HUES48 (cell line): ENCODE measurements at regions not wholly inside any gene's neighbourhood (a gene's known extent, or its start where the extent isn't known, plus 50 kb on each side); places are given as distances from the start of the nearest gene placed in this dataset.

Experiments used
- H3K27ac ChIP-seq: one replicate; pipeline ENCODE4 v1.7.0; 2013; ENCODE audit warnings: low read depth, low read length, inconsistent platforms
- H3K27me3 ChIP-seq: 2 replicates; pipeline ENCODE4 v1.6.1; 2013; ENCODE audit warnings: mild to moderate bottlenecking, low read length; ENCODE audit not compliant: control insufficient read depth, insufficient read depth
- H3K36me3 ChIP-seq: 2 replicates; pipeline ENCODE4 v1.6.1; 2013; ENCODE audit warnings: low read length; ENCODE audit not compliant: control insufficient read depth, insufficient read depth
- H3K4me1 ChIP-seq: 2 replicates; pipeline ENCODE4 v1.6.1; 2013; ENCODE audit warnings: mild to moderate bottlenecking, low read length; ENCODE audit not compliant: control insufficient read depth, insufficient read depth
- H3K4me3 ChIP-seq: 2 replicates; pipeline ENCODE4 v1.5.1; 2013; ENCODE audit warnings: mild to moderate bottlenecking, low read depth, low read length
- H3K9ac ChIP-seq: 2 replicates; pipeline ENCODE4 v1.6.1; 2013; ENCODE audit warnings: mild to moderate bottlenecking, low read depth, low read length, moderate library complexity
- H3K9me3 ChIP-seq: 2 replicates; pipeline ENCODE4 v1.6.1; 2013; ENCODE audit warnings: low read length; ENCODE audit not compliant: control insufficient read depth, insufficient read depth

GRCh38 chr4:136443006-136443405 lies 1089.3 kb downstream of the PCDH18 start:
- no peaks in the 10 kb centered on the region for H3K9me3 ChIP-seq
- H3K36me3 ChIP-seq = no peaks in the 10 kb centered on the region
- H3K4me1 ChIP-seq = no peaks in the 10 kb centered on the region
- H3K27me3 ChIP-seq = no peaks in the 10 kb centered on the region
- no peak overlapping the region for H3K4me3 ChIP-seq
- H3K9ac ChIP-seq = no peak overlapping the region
- no peak overlapping the region for H3K27ac ChIP-seq

DNA sequence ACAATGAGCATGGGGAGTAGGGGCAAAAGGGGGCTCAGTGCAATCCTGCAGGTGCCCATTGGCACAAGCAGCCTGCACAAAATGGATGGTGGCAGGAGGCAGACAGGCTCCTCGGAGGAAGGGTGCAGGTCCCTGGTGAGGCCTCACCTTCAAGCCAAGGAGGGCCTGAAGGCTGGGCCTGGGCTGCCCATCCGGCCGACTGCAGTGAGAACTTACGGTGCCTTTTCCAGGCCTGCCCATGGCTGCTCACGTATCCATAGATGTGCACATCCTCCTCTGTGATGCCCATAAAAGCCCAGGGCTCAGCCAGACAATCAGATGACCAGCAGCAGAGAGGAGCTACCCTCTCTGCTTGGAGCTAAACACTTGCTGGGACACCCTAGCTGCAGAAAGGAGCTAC lies 1089.8 kb downstream of the PCDH18 start:
- Histone ChIP-seq H3K9ac (no peak overlapping the region), H3K36me3 (no peaks in the 10 kb centered on the region), H3K27ac (no peak overlapping the region), H3K4me1 (no peaks in the 10 kb centered on the region), H3K4me3 (no peak overlapping the region), H3K9me3 (no peaks in the 10 kb centered on the region), H3K27me3 (no peaks in the 10 kb centered on the region)

DNA sequence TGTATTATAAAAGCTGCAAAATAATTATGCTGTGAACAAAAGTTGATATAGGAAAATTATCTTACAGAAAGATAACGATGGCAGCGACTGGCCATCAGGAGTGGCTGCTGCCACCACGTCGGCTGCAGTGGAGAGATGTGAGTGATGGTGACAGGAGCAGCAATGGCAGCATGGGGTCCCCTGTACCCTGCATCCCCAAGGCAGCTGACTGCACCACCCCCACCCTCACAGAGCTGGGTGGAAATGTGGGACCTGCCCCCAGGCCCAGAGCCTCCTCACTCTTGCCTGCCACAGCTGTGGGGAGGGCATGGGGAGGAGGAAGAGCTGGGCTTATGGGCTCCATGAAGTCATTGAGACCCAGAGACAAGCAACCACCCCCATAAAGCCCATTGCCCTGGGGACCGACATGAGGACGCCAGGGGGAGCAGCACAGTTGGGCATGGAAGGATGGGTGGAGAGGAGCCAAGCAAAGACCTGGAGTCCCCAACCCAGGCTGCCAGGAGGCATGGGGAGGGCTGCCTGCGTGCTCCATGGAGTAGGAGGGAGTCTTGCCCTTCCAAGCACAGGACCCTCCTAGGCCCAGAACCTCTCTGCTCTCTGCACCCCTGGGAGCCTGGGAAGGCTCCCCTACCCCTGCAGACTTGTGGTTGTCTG lies 1090.5 kb downstream of the PCDH18 start:
- Histone ChIP-seq H3K36me3 (no peaks in the 10 kb centered on the region), H3K27me3 (no peaks in the 10 kb centered on the region), H3K9ac (no peak overlapping the region)

DNA sequence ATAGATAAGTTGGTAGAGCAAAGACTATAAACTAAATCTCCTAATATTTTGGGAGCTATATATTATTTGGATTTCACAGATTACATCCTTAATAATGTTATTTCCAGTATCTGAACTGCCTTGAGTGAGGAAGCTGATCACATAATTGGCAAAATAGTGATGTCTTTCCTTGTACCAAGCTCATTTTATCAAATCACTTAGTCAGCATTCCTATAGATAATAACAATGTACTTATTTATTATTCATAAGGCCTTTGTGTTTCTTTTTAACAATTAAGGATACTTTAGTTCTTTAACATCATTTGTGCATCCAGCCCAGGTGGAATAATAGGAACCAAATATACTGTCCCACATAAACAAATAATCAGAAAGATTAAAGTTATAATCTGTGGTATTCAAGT lies 1093.6 kb downstream of the PCDH18 start:
- Histone ChIP-seq H3K36me3 (no peaks in the 10 kb centered on the region), H3K4me3 (no peak overlapping the region), H3K4me1 (peaks cover 6% of the 10 kb centered on the region; the same call in 1 of the 2 replicates), H3K27ac (no peak overlapping the region), H3K27me3 (no peaks in the 10 kb centered on the region), H3K9me3 (no peaks in the 10 kb centered on the region), H3K9ac (no peak overlapping the region)

More for the DNA sequence above, 1090.5 kb downstream of the PCDH18 start:
- Histone ChIP-seq H3K4me3 (no peak overlapping the region), H3K27ac (no peak overlapping the region), H3K4me1 (peaks cover 3% of the 10 kb centered on the region; the same call in 1 of the 2 replicates), H3K9me3 (no peaks in the 10 kb centered on the region)

- no peaks in the 10 kb centered on the region for H3K9me3 ChIP-seq
- no peaks in the 10 kb centered on the region for H3K27me3 ChIP-seq
- no peaks in the 10 kb centered on the region for H3K4me1 ChIP-seq
- H3K9ac ChIP-seq = no peak overlapping the region
- H3K27ac ChIP-seq = no peak overlapping the region
- no peak overlapping the region for H3K4me3 ChIP-seq
- H3K36me3 ChIP-seq = no peaks in the 10 kb centered on the region
Observed at GRCh38 chr4:136424052-136424451, 1108.2 kb downstream of the PCDH18 start.

DNA sequence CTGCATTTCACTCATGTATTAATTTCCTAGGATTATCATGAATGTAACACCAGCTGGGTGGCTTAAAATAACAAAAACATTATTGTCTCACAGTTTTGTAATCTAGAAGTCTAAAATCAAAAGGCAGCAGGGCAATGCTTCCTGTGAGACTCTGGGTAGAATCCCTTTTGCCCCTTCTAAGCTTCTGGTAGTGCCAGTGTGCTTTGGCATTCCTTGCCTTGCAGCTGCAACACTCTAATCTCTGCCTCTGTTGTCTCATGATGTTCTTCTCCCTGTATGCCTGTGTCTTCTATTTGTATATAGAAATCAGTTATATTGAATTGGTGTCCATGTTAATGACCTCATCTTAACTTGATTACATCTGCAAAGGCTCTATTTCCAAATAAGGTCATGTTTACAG lies 1117.3 kb downstream of the PCDH18 start:
- no peak overlapping the region for H3K4me3 ChIP-seq
- H3K27me3 ChIP-seq = no peaks in the 10 kb centered on the region

DNA sequence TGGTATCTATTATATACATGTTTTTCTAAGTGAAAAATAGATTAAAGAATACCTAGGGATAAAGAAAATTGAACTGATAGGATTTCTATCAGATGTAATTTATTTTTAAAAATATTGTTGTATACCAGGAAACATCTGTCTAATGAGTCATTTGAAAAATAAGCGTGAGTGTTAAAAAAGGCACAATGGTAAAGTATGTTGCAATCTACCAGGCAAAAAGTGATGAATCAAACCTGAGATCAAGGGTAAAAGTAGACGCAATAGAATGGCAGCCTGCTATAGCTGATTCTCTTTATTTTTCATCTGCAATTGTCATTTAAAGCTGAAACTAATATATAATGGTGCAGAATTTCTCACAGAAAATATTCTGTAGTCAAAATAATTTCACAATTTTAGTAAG lies 1119.6 kb downstream of the PCDH18 start:
- H3K9me3 ChIP-seq = no peaks in the 10 kb centered on the region
- no peaks in the 10 kb centered on the region for H3K4me1 ChIP-seq
- no peak overlapping the region for H3K9ac ChIP-seq
- no peaks in the 10 kb centered on the region for H3K27me3 ChIP-seq
- H3K4me3 ChIP-seq = no peak overlapping the region
- no peaks in the 10 kb centered on the region for H3K36me3 ChIP-seq
- H3K27ac ChIP-seq = no peak overlapping the region

More for the DNA sequence above, 1117.3 kb downstream of the PCDH18 start:
- no peaks in the 10 kb centered on the region for H3K36me3 ChIP-seq
- no peaks in the 10 kb centered on the region for H3K4me1 ChIP-seq
- H3K9me3 ChIP-seq = no peaks in the 10 kb centered on the region
- no peak overlapping the region for H3K27ac ChIP-seq
- no peak overlapping the region for H3K9ac ChIP-seq

- Histone ChIP-seq H3K36me3 (no peaks in the 10 kb centered on the region), H3K9me3 (no peaks in the 10 kb centered on the region), H3K4me1 (no peaks in the 10 kb centered on the region), H3K27ac (no peak overlapping the region), H3K4me3 (no peak overlapping the region), H3K27me3 (no peaks in the 10 kb centered on the region), H3K9ac (no peak overlapping the region)
Observed at GRCh38 chr4:136400829-136401228, 1131.5 kb downstream of the PCDH18 start.

GRCh38 chr4:136395212-136395722 lies 1137.0 kb downstream of the PCDH18 start:
- H3K9ac ChIP-seq = no peak overlapping the region
- H3K36me3 ChIP-seq = no peaks in the 10 kb centered on the region
- no peaks in the 10 kb centered on the region for H3K27me3 ChIP-seq
- H3K27ac ChIP-seq = no peak overlapping the region
- H3K4me3 ChIP-seq = no peak overlapping the region
- H3K9me3 ChIP-seq = no peaks in the 10 kb centered on the region; the same call in 1 of the 2 replicates
- H3K4me1 ChIP-seq = no peaks in the 10 kb centered on the region

GRCh38 chr4:136392576-136392975 lies 1139.7 kb downstream of the PCDH18 start:
- Histone ChIP-seq H3K27ac (no peak overlapping the region), H3K9me3 (no peaks in the 10 kb centered on the region; the same call in 1 of the 2 replicates), H3K27me3 (no peaks in the 10 kb centered on the region), H3K36me3 (no peaks in the 10 kb centered on the region), H3K9ac (no peak overlapping the region), H3K4me1 (no peaks in the 10 kb centered on the region), H3K4me3 (no peak overlapping the region)

DNA sequence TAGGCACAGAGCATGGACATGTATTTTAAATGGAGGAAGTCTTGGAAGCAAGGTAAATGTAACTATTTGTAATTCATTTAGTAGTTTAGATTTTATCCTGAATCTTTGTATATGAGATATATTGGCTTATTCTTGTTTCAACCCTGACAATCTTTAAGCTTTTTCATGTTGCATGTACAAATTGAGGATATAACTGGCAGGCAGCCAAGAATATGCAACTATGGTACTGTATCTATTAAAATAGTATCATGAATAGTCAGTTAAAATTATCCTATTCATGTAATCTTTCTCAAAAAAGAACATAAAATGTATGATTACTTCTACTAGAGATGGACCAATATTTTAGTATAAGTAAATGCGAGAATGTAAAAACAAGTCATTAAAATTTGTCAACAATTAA lies 1141.5 kb downstream of the PCDH18 start:
- no peak overlapping the region for H3K4me3 ChIP-seq
- no peaks in the 10 kb centered on the region; the same call in 1 of the 2 replicates for H3K9me3 ChIP-seq
- no peak overlapping the region for H3K27ac ChIP-seq
- H3K9ac ChIP-seq = no peak overlapping the region
- H3K4me1 ChIP-seq = no peaks in the 10 kb centered on the region
- H3K27me3 ChIP-seq = no peaks in the 10 kb centered on the region
- H3K36me3 ChIP-seq = no peaks in the 10 kb centered on the region
